COR-L47 (cell line): ENCODE measurements at regions not wholly inside any gene's neighbourhood (a gene's known extent, or its start where the extent isn't known, plus 50 kb on each side); places are given as distances from the start of the nearest gene placed in this dataset.
"Not testable (repeated sequence)": the region's sequence is repeated elsewhere in the genome, so short reads cannot be mapped to it uniquely, and the experiment has no call there.

Source experiments
- DNase-seq: peaks from one replicate; lab custom pipeline; 2025; lab: John Stamatoyannopoulos, UW

DNA sequence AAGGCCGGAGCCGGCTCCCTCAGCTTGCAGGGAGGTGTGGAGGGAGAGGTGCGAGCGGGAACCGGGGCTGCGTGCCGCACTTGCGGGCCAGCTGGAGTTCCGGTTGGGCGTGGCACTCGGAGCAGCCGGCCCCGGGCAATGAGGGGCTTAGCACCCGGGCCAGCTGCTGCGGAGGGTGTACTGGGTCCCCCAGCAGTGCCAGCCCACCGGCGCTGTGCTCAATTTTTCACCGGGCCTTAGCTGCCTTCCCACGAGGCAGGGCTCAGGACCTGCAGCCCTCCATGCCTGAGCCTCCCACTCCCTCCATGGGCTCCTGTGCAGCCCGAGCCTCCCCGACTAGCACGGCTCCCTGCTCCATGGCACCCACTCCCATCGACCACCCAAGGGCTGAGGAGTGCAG lies 62.2 kb upstream of the ANKRD55 start:
- not testable (repeated sequence) for DNase-seq

DNA sequence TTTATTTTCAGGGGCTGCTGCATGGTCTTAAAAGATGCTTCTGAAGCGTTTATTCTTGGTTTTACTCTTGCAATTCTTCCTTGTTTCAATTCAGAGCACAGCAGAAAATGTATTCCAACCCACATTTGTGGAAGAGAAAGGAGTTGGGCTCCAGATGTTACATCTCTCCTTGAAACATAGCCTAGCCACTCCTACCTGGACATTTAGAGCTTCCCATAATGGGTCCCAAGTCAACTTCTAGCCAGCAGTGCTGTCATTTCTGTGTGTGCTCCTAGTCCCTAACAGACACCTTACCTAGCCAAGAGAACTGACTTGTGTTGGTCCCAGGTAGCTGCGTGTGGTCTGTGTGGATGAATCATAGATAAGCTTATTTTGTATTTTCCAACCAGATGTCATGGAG lies 61.2 kb upstream of the ANKRD55 start:
- no peak for DNase-seq

DNA sequence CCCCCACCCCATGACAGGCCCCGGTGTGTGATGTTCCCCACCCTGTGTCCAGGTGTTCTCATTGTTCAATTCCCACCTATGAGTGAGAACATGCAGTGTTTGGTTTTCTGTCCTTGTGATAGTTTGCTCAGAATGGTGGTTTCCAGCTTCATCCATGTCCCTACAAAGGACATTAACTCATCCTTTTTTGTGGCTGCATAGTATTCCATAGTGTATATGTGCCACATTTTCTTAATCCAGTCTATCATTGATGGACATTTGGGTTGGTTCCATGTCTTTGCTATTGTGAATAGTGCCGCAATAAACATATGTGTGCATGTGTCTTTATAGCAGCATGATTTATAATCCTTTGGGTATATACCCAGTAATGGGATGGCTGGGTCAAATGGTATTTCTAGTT lies 59.7 kb upstream of the ANKRD55 start:
- DNase-seq = not testable (repeated sequence)

DNA sequence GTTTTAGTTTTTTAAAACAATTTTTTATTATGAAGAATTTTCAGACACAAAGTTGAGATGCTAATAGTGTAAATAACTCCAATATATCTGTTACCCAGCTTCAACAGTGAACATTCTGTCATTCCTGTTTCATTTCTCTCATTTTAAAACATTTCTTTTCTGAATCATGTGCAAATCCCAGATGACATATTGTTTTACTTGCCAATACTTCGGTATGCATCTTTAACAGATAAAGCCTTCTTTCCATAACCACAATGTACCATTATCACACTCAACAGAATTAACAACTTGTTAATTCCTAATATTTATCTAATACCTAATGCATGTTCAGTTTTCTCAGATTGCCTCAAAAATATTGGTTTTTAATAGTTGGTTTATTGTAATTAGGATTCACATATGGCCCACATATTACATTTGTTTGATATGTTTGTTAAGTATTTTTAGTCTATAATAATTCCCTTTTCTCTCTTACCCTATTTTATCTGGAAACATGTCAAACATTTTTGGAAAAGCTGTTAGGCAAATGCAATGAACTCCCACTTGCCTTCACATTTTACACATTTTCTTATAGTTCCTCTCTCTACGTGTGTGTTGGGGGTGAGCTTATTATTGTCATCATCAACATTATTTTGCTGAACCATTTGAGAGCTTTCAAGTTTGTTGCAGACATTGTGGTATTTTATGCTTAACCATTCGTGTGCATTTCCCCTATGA lies 58.7 kb upstream of the ANKRD55 start:
- no peak for DNase-seq

DNA sequence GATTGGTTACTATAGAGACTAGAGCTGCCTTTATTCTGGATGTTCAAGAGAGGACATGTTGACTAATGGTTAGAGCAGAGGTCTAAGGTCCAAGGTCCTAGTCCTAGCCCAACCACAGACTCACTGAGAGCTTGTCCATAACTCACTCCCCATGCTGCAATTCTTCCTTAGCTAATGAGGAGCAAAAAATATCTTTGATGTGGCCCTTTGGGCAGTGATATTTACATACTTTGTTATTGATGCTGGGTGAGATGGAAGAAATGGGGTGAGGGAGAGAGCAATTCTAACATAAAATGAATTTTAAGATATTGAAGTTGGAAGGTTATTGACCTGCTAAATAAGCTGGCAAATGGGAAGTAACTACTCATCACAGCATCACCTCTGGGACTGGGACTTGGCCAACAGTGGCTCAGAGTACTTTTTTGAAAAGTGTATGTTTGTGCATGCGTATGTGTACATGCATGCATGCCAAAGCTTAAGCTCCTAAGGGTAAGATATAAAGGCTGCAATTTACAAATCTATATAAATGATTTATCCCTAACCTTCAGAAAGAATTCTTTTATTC lies 58.0 kb upstream of the ANKRD55 start:
- DNase-seq = no peak

DNA sequence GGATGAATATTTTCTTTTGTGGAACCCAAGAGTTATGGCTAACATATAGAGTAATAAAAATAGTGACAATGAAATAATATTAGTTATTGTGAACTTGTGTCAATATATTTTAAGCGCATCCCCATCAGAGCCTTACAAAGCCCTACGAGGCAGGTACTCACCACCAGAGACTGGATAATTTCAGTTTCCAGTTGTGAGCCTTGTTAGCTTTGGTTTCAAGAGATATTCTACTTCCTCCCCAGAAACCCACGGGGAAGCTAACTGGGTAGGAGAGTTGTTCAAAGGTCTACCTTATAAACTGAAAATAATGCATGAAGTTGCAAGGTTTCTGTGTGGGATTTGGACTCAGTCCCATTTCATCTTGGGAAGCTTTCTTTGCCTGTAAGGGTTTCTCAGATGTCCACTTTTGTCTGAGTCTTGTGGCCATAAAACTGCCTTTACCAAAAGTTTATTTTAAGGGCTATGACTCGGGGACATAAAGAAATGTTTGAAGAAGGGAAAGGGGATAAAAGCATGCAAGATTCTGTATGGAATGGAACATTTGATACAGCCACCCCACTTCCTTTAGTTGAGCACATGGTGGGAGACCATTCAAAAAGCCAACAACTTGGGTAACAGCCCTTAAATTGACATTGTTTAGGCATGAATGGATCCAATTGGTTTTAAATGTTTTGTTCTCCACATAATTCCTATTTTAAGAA lies 57.4 kb upstream of the ANKRD55 start:
- no peak for DNase-seq

DNA sequence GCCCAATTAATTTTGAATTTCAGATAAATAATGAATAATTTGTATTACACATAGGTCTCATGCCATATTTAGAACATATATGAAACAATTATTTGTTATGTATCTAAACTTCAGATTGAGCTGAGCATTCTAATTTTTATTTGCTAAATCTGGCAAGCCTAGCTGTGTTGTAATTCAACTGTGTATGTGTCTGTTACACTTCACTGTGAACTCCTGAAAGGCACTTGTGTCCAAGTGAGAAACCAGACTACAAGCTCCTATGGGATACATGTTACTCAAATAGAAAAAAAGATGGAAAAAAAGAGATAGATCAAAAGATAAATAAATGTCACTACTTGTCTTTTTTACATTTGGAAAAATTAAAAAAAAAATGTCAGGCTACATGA lies 56.5 kb upstream of the ANKRD55 start:
- DNase-seq = no peak

DNA sequence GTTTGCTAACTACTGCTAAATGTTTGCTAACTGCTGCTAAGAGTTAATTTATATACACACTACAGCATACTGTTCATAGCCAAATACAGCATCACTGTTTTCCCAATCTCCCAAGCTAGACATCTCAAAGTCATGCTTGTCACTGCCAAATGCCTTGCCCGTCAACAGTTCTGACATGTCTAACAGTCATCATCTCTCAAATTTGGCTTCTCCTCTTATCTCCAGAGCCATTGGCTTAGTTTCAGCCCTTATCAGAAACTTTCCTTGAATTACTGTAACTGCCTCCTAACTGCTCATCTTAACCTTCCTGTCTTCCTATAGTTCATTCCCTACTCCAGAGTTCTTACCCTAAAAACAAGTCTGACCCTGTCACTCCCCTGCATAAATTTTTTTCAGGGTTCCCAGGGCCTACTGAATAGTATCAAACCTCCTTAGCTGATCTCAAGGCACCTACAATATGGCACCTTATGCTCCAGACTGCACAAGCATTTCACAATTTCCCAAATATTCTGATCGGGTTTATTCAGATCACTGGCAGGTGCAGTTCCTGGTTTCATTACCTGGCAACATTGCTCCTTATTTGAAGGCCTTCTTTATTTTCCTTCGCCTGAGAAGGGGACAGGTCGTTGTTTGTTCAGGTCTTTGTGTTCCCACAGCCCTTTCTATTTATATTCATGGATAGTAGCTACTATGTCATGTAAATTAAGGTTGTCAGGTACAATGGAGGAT lies 55.9 kb upstream of the ANKRD55 start:
- no peak for DNase-seq

DNA sequence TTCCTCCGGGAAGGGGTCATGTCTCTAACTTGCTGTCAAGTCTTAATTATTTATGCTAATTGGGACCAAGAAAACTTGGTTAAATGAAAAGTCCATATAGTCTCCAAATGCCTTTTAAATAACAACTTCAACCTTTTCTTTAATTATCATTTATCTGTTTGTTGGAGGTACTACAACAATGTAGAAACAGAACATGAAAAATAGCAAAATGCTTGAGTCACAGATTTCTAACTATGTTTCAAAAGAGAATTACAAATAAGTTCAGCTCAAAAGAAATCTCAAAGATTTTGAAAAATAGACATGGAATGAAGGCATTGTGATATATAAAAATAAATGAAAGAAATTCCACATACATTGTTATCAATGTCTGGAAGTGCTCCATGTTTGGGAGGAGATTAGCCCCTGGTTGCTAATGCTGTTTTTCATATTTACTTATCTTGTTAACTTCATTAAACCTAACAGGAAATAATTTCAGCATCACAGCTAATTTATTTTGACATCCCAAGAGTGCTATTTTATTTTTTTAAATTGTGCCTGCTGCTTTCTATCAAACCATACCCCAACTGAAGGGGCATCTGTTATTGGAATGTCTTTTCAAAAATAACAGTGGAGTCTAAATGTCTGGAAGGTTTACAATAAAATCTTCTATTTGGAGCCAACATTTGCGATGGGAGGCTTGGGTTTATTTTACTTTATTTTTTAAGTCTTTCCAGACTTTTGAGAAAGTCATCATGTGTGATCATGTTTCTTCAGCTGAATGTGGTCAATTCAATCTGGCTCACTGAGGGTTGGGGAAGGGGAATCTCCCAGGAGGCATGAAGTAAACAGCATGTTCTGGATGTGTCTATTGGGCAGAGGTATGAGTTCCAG lies 53.1 kb upstream of the ANKRD55 start:
- no peak for DNase-seq

DNA sequence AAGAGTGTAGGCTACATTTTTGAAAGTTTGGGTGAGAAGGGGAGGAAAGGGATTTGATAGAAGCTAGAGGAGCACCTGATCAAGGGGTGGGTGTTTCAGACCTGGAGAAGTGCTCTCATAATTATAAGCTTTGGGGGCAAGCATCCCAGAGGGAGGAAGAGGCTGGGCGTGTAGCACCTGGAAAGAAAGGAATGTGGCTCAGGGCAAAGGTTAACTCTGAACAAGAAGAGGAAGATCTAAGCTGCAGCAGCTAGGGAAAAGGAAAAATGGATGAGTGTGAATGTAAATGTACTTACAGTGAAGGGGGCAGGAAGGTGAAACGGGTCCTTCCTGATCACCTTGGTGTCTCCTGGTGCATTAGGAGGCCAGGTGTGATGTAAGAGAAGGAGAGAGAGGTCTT lies 49.8 kb upstream of the ANKRD55 start:
- no peak for DNase-seq
